Activated naive CD4-positive, alpha-beta T cell treated with anti-CD3 and anti-CD28 coated beads, Interleukin-2, amount 50 U/mL, for 24 hours (primary cell): ENCODE measurements at regions not wholly inside any gene's neighbourhood (a gene's known extent, or its start where the extent isn't known, plus 50 kb on each side); places are given as distances from the start of the nearest gene placed in this dataset.

Source experiments
- H3K27ac Mint-ChIP-seq: one replicate; pipeline ENCODE4 v1.8.0; 2021; ENCODE audit warnings: mild to moderate bottlenecking, mixed read lengths
- H3K27me3 Mint-ChIP-seq: one replicate; pipeline ENCODE4 v1.8.0; 2021; ENCODE audit warnings: mixed read lengths
- H3K36me3 Mint-ChIP-seq: one replicate; pipeline ENCODE4 v1.8.0; 2021; ENCODE audit warnings: mixed read lengths
- H3K4me1 Mint-ChIP-seq: one replicate; pipeline ENCODE4 v1.8.0; 2021; ENCODE audit warnings: mixed read lengths
- H3K4me3 Mint-ChIP-seq: one replicate; pipeline ENCODE4 v1.8.0; 2021; ENCODE audit warnings: mild to moderate bottlenecking, mixed read lengths
- H3K9me3 Mint-ChIP-seq: one replicate; pipeline ENCODE4 v1.8.0; 2021; ENCODE audit warnings: mixed read lengths

DNA sequence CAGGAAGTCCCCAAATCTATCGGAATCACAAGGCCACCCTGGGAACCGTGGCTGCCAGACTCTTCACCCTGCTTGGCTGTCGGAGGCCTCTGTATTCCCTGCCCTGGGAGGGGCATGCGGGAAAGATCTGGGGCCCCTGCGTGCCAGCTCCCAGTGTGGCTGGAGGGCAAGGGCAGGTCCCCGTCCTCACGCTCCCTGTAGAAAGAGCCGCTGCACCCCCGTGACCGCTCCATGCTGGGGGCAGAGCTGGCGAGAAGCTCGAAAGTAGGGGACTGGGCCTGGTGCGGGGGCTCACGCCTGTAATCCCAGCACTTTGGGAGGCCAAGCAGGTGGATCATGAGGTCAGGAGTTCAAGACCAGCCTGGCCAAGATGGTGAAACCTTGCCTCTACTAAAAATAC is 208.4 kb upstream of the SOX1 start:
- Mint-ChIP-seq H3K9me3 (no peaks in the 10 kb centered on the region), H3K4me1 (no peaks in the 10 kb centered on the region), H3K36me3 (no peaks in the 10 kb centered on the region), H3K27me3 (no peaks in the 10 kb centered on the region), H3K4me3 (no peak overlapping the region), H3K27ac (no peak overlapping the region)

DNA sequence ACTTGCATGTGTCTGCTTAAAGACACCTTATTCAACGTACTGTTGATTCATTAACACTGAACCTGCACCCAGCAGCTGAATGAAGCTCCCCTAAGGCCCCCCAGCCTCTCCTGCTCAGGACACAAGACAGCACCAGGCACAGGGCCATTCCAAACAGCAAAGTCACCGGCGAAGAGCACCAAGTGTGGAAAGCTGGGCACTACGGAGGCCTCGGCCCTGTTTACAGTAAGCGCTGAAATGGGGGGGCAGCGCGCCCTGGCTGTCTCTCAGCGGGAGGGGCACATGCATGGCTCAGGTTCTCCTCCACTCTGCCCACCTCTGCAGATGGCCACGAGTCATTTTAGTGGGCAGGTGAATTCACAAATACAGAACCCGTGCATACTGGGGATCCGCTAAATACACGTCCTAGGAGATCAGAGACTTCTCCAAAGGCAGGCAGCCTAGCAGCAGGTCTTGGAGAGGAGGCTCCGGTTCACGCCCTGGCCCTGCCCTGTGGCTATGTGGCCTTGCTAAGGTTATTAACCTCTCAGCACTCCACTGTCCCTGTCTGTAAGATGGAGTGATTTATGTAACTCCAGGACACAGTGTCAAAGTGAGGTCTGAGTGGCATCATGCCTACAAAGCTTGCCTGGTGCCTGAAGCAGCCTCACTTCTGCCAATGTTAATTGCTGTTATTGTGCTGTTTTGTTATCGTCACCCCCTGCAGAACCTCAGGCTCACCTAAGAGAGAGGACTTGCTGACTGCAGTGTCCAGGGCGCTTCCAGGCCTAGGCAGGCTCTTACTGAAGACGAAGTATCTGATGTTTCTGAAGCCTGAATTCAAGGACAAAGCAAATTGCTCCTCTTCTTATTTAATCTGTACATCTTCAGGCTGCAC is 207.4 kb upstream of the SOX1 start:
- Mint-ChIP-seq H3K36me3 (no peaks in the 10 kb centered on the region), H3K4me3 (no peak overlapping the region), H3K4me1 (no peaks in the 10 kb centered on the region), H3K27ac (no peak overlapping the region), H3K9me3 (no peaks in the 10 kb centered on the region), H3K27me3 (no peaks in the 10 kb centered on the region)

- Mint-ChIP-seq H3K9me3 (no peaks in the 10 kb centered on the region), H3K4me1 (no peaks in the 10 kb centered on the region), H3K36me3 (no peaks in the 10 kb centered on the region), H3K27ac (no peak overlapping the region), H3K27me3 (no peaks in the 10 kb centered on the region), H3K4me3 (no peak overlapping the region)
Observed at GRCh38 chr13:111860231-111860552, 206.8 kb upstream of the SOX1 start.

DNA sequence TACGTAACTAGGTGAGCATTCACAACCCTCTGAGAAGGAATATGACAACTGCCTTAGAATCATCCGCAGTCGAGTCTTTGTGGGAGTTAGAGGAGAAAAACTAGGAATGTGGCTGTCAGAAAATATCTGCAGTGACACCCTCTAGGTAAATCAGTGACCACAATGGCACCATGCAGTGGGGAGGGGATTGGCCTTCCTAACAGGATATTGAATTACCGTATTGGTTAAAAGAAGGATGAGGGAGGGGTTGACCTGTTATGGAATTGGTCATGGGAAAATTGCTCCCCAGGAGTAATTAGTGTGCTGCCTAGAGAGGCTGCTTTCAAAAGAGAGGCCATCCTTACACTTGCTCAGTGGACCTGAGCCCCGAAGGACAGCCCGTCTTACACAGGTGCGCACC is 205.6 kb upstream of the SOX1 start:
- Mint-ChIP-seq H3K4me1 (no peaks in the 10 kb centered on the region), H3K27me3 (no peaks in the 10 kb centered on the region), H3K4me3 (no peak overlapping the region), H3K27ac (no peak overlapping the region), H3K9me3 (no peaks in the 10 kb centered on the region), H3K36me3 (no peaks in the 10 kb centered on the region)

DNA sequence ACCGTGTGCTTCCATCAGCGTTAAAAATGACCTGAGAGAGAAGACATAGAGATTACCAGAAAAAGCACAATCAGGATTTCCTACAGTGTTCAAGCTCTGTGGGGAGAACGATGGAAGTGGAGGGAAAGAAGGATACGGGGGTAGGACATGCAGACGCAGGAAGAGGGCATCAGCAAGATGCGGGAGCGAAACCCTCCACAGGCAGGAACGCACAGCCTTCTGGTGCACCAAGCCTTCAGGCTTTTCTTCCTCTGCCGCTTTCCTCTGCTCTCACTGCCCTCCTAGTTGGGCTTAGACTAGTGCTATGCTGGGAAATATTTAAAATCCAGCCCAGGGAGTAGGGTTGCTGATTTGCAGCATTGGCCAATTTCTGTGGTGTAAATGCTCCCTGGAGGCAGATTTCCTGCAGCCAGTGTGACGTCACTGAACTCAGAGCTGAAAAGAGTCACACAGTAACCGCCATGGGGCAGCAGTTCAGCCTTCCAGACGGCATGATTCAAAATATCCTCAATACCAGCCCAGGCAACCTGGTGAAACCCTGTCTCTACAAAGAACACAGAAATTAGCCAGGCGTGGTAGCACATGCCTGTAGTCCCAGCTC is 205.1 kb upstream of the SOX1 start:
- no peaks in the 10 kb centered on the region for H3K4me1 Mint-ChIP-seq
- H3K27ac Mint-ChIP-seq, result no peak overlapping the region

GRCh38 chr13:111862836-111863815 is 203.8 kb upstream of the SOX1 start:
- Mint-ChIP-seq H3K27ac (no peak overlapping the region), H3K9me3 (peaks cover 10% of the 10 kb centered on the region), H3K4me1 (no peaks in the 10 kb centered on the region), H3K27me3 (no peaks in the 10 kb centered on the region), H3K4me3 (no peak overlapping the region), H3K36me3 (no peaks in the 10 kb centered on the region)

More for the DNA sequence above, 205.1 kb upstream of the SOX1 start:
- Mint-ChIP-seq H3K36me3 (no peaks in the 10 kb centered on the region), H3K4me3 (no peak overlapping the region), H3K9me3 (no peaks in the 10 kb centered on the region), H3K27me3 (no peaks in the 10 kb centered on the region)

DNA sequence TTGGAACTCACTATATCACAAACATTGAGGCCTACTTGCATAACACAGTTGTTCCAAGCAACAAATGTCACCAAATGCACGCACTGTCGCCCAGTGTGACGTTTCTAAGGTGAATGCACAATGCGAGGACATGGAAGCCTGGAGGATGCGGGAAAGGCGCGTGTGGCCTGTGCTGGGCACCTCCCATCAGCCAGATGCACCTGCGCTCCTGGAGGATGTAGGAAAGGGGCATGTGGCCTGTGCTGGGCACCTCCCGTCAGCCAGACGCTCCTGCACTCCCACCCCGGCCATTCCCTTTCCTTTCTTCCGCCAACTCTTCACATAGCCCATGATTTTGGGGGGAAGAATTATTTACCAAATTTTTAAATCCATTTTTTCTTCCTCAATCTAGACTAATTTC is 202.4 kb upstream of the SOX1 start:
- no peak overlapping the region for H3K4me3 Mint-ChIP-seq
- H3K36me3 Mint-ChIP-seq, result no peaks in the 10 kb centered on the region
- no peak overlapping the region for H3K27ac Mint-ChIP-seq
- no peaks in the 10 kb centered on the region for H3K4me1 Mint-ChIP-seq
- H3K9me3 Mint-ChIP-seq, result peaks cover 13% of the 10 kb centered on the region
- H3K27me3 Mint-ChIP-seq, result no peaks in the 10 kb centered on the region

DNA sequence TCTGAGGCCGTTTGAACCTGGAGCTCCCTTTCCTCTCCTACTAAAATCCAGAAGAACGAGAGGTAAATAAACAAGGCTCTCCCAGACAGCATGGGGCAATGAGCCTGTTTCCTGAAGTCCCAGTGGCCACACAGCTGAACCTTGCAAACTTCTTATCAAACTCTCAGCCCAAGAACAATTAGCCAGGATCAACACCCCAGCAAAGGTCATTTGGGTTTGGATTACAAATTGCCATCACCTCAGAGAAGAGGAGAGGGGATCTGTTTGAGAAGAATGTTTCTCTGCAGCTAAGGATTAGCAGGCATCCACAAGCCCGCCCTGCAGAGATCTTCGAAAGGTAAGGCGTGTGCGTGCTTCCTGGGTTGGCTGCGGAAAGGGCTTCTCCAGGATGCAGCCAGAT is 201.9 kb upstream of the SOX1 start:
- peaks cover 13% of the 10 kb centered on the region for H3K9me3 Mint-ChIP-seq
- no peaks in the 10 kb centered on the region for H3K4me1 Mint-ChIP-seq
- H3K36me3 Mint-ChIP-seq, result no peaks in the 10 kb centered on the region
- no peaks in the 10 kb centered on the region for H3K27me3 Mint-ChIP-seq
- H3K4me3 Mint-ChIP-seq, result no peak overlapping the region
- H3K27ac Mint-ChIP-seq, result no peak overlapping the region

GRCh38 chr13:111865826-111866225 is 201.1 kb upstream of the SOX1 start:
- H3K4me3 Mint-ChIP-seq, result no peak overlapping the region
- no peak overlapping the region for H3K27ac Mint-ChIP-seq
- no peaks in the 10 kb centered on the region for H3K27me3 Mint-ChIP-seq
- H3K36me3 Mint-ChIP-seq, result no peaks in the 10 kb centered on the region
- H3K4me1 Mint-ChIP-seq, result no peaks in the 10 kb centered on the region
- H3K9me3 Mint-ChIP-seq, result peaks cover 13% of the 10 kb centered on the region

- Mint-ChIP-seq H3K9me3 (peaks cover 13% of the 10 kb centered on the region), H3K4me1 (no peaks in the 10 kb centered on the region), H3K27me3 (no peaks in the 10 kb centered on the region), H3K36me3 (no peaks in the 10 kb centered on the region), H3K27ac (no peak overlapping the region), H3K4me3 (no peak overlapping the region)
Observed at GRCh38 chr13:111866731-111867245, 200.2 kb upstream of the SOX1 start.

GRCh38 chr13:111867657-111868056 is 199.3 kb upstream of the SOX1 start:
- Mint-ChIP-seq H3K27ac (no peak overlapping the region), H3K27me3 (peaks cover 1% of the 10 kb centered on the region), H3K9me3 (peaks cover 13% of the 10 kb centered on the region), H3K4me1 (no peaks in the 10 kb centered on the region), H3K4me3 (no peak overlapping the region), H3K36me3 (no peaks in the 10 kb centered on the region)

GRCh38 chr13:111868716-111869115 is 198.2 kb upstream of the SOX1 start:
- H3K27me3 Mint-ChIP-seq, result peaks cover 3% of the 10 kb centered on the region
- H3K4me1 Mint-ChIP-seq, result no peaks in the 10 kb centered on the region
- peaks cover 13% of the 10 kb centered on the region for H3K9me3 Mint-ChIP-seq
- H3K36me3 Mint-ChIP-seq, result no peaks in the 10 kb centered on the region
- no peak overlapping the region for H3K27ac Mint-ChIP-seq
- no peak overlapping the region for H3K4me3 Mint-ChIP-seq

GRCh38 chr13:111872475-111873150 is 194.3 kb upstream of the SOX1 start:
- Mint-ChIP-seq H3K27ac (no peak overlapping the region), H3K36me3 (no peaks in the 10 kb centered on the region), H3K9me3 (peaks cover 7% of the 10 kb centered on the region), H3K4me1 (no peaks in the 10 kb centered on the region), H3K27me3 (peaks cover 4% of the 10 kb centered on the region), H3K4me3 (no peak overlapping the region)

- Mint-ChIP-seq H3K27me3 (peaks cover 4% of the 10 kb centered on the region), H3K4me1 (no peaks in the 10 kb centered on the region), H3K36me3 (no peaks in the 10 kb centered on the region), H3K4me3 (no peak overlapping the region), H3K9me3 (no peaks in the 10 kb centered on the region), H3K27ac (no peak overlapping the region)
Observed at GRCh38 chr13:111873676-111874178, 193.2 kb upstream of the SOX1 start.

DNA sequence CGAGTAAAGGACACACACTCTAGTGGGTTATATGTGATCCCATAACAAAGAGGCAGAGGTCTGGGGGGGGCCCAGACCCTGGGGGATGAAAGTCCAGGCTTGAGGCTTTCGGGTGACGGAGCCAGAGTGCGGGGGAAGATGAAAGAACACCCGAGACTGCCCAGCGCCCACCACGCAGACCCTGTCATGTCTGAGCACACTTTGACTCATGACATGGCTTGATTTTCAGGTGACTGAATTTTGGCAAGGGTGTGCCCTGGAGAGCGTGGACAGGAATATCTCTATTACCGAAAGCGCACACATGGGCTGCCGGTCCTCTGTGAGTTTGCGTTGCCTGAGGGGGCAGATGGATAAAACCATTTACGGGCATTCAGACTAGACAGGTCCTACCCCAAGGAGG is 192.0 kb upstream of the SOX1 start:
- H3K36me3 Mint-ChIP-seq, result no peaks in the 10 kb centered on the region
- no peaks in the 10 kb centered on the region for H3K4me1 Mint-ChIP-seq
- H3K9me3 Mint-ChIP-seq, result no peaks in the 10 kb centered on the region
- peaks cover 4% of the 10 kb centered on the region for H3K27me3 Mint-ChIP-seq
- H3K27ac Mint-ChIP-seq, result no peak overlapping the region
- no peak overlapping the region for H3K4me3 Mint-ChIP-seq
